ENCODE measurements at regions not wholly inside any gene's neighbourhood (a gene's known extent, or its start where the extent isn't known, plus 50 kb on each side); places are given as distances from the start of the nearest gene placed in this dataset.

DNA sequence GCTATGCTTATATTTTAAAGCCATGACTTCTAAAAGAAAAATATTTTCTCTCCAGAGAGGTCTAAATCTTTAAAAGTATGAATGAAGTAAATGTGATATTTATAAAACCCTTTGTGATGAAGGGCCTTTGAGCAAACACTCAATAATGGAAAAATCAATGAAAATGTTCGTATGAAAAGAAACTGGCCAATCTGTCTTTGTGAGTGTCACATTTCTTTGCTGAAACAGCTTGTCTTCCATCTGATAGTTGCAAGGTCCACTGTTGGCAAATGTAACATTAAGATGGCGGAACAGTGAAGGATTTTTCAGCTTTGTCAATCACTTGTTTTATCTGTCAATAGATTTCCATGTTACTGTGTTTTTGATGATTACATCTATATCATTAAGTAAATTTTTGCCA, 162.9 kb upstream of the GATA6 start:
- Histone ChIP-seq H3K9me3 (no peaks in the 10 kb centered on the region), H3K4me3 (no peak overlapping the region), H3K27ac (no peak overlapping the region), H3K27me3 (no peaks in the 10 kb centered on the region), H3K4me1 (no peaks in the 10 kb centered on the region), H3K36me3 (no peaks in the 10 kb centered on the region)
- in situ Hi-C loops (cut with MboI; ENCODE audit: low pct_ligation_motif_present in 1 of 4, low pct_unique_long_range_greater_than_20kb in 1 of 4, low sequenced_read_pairs in 3 of 4) (loop anchor here in 1 of 4 donors (25.0 kb wide), 1 partner anchor 106 kb away; no protein-coding TSS in a partner anchor), intact Hi-C loops (cut with DNase I; ENCODE audit: low total_unique reads) (no loop called here)
- TF ChIP-seq EP300 (IDR thresholded peaks at IDR 0.05; ENCODE audit: low read depth) (no peak), POLR2AphosphoS5 (IDR thresholded peaks at IDR 0.05) (no peak), POLR2A (IDR thresholded peaks at IDR 0.05) (no peak)
- TF ChIP-seq, protein P1, sequence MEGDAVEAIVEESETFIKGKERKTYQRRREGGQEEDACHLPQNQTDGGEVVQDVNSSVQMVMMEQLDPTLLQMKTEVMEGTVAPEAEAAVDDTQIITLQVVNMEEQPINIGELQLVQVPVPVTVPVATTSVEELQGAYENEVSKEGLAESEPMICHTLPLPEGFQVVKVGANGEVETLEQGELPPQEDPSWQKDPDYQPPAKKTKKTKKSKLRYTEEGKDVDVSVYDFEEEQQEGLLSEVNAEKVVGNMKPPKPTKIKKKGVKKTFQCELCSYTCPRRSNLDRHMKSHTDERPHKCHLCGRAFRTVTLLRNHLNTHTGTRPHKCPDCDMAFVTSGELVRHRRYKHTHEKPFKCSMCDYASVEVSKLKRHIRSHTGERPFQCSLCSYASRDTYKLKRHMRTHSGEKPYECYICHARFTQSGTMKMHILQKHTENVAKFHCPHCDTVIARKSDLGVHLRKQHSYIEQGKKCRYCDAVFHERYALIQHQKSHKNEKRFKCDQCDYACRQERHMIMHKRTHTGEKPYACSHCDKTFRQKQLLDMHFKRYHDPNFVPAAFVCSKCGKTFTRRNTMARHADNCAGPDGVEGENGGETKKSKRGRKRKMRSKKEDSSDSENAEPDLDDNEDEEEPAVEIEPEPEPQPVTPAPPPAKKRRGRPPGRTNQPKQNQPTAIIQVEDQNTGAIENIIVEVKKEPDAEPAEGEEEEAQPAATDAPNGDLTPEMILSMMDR (IDR thresholded peaks at IDR 0.05): no peak
- WGBS, 2 donors (ENCODE audit: low coverage in 1 of 2): 84 to 90% methylated on average over 2 of the region's 2 CpGs
- DNase-seq: no peak

DNA sequence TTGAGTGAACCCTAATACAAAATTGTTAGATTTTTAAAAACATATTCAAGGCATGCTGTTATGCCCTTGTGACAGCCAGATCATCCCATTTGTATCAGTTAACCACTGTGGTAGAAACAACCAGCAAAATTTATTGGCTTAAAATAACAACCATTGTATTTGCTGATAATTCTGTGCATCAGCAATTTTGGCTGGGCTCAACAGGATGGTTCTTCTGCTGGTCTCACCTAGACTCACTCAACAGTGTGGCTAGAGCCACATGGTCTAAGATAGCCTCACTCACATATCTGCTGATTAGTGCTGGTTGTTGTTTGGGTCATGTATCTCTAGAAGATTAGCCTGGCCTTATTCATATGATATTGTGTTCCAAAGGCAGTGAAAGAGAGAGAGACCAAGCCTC, 160.1 kb upstream of the GATA6 start:
- Histone ChIP-seq H3K4me3 (no peak overlapping the region), H3K36me3 (no peaks in the 10 kb centered on the region), H3K27ac (no peak overlapping the region), H3K9me3 (peaks cover 0 to 5% of the 10 kb centered on the region in 2 donors), H3K4me1 (no peaks in the 10 kb centered on the region), H3K27me3 (no peaks in the 10 kb centered on the region)
- TF ChIP-seq POLR2AphosphoS5 (IDR thresholded peaks at IDR 0.05): no peak
- no peak for TF ChIP-seq EP300 (IDR thresholded peaks at IDR 0.05; ENCODE audit: low read depth)
- no peak for TF ChIP-seq POLR2A (IDR thresholded peaks at IDR 0.05)
- TF ChIP-seq, protein P1 (IDR thresholded peaks at IDR 0.05): no peak
- intact Hi-C loops (cut with DNase I; ENCODE audit: low total_unique reads) (no loop called here), in situ Hi-C loops (cut with MboI; ENCODE audit: low pct_ligation_motif_present in 1 of 4, low pct_unique_long_range_greater_than_20kb in 1 of 4, low sequenced_read_pairs in 3 of 4) (loop anchor here in 1 of 4 donors (25.0 kb wide), 1 partner anchor 103 kb away; no protein-coding TSS in a partner anchor)
- DNase-seq: no peak

DNA sequence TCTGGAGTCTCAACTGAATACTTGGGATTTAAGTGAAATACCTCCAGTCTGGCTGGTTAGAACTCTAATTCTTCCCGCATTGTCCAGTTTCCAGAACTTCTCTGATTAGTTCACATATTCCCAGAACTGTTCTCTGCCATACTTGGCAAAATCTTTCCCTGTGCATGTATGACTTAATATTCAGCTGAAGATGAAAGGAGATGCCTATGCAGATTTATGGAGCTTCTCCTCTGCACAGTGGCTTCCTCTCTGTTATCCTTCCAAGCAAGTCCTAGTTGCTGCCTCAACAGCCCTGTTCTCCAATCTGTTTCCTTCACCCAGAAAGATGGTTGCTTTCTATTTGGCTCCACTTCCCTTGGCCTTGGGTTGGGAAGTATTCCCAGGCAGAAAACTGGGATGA, 155.4 kb upstream of the GATA6 start:
- in situ Hi-C loops (cut with MboI; ENCODE audit: low pct_ligation_motif_present in 1 of 4, low pct_unique_long_range_greater_than_20kb in 1 of 4, low sequenced_read_pairs in 3 of 4) (loop anchor here in 1 of 4 donors (25.0 kb wide), 1 partner anchor 98 kb away; no protein-coding TSS in a partner anchor), intact Hi-C loops (cut with DNase I; ENCODE audit: low total_unique reads) (no loop called here)
- H3K27ac ChIP-seq: no peak overlapping the region
- no peak overlapping the region for H3K4me3 ChIP-seq
- WGBS, 2 donors (ENCODE audit: low coverage in 1 of 2): 97 to 100% methylated on average over 1 of the region's 1 CpG
- peaks cover 0 to 10% (median 3%) of the 10 kb centered on the region in 4 donors for H3K4me1 ChIP-seq
- TF ChIP-seq, protein P1 (IDR thresholded peaks at IDR 0.05): no peak
- no peak for TF ChIP-seq POLR2A (IDR thresholded peaks at IDR 0.05)
- TF ChIP-seq POLR2AphosphoS5 (IDR thresholded peaks at IDR 0.05): no peak
- no peak for TF ChIP-seq EP300 (IDR thresholded peaks at IDR 0.05; ENCODE audit: low read depth)
- no peak for DNase-seq
- no peaks in the 10 kb centered on the region for H3K27me3 ChIP-seq
- peaks cover 0 to 5% of the 10 kb centered on the region in 2 donors for H3K9me3 ChIP-seq
- no peaks in the 10 kb centered on the region for H3K36me3 ChIP-seq

DNA sequence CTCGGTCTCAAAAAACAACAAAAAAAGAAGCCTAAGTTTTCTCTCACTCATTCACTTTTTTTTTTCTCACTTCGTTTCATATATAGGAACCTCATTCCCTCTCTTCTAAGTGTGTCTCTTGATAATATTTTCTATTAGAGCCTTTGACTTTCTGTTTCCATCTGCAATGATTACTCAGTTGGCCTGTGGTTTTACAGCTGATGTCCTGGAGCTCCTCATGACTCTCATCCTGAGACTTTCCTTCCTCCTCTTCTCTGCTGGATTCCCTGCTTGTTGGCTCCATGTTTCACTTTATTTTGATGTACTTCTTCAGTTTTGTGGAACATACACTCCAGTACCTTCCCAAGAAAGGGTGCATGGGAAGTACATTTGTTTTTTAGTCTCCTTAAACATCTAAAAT, 154.2 kb upstream of the GATA6 start:
- in situ Hi-C loops (cut with MboI; ENCODE audit: low pct_ligation_motif_present in 1 of 4, low pct_unique_long_range_greater_than_20kb in 1 of 4, low sequenced_read_pairs in 3 of 4): loop anchor here in 1 of 4 donors (25.0 kb wide), 1 partner anchor 97 kb away; no protein-coding TSS in a partner anchor
- no peak overlapping the region for H3K27ac ChIP-seq
- no peak overlapping the region for H3K4me3 ChIP-seq
- no peaks in the 10 kb centered on the region for H3K27me3 ChIP-seq
- H3K4me1 ChIP-seq: peaks cover 0 to 20% (median 8%) of the 10 kb centered on the region in 4 donors
- intact Hi-C loops (cut with DNase I; ENCODE audit: low total_unique reads): no loop called here
- 61% methylated on average over 2 of the region's 2 CpGs; no CpG with 5 or more reads in 1 of the 2 donors for WGBS, 2 donors (ENCODE audit: low coverage in 1 of 2)
- H3K9me3 ChIP-seq: peaks cover 0 to 5% of the 10 kb centered on the region in 2 donors
- H3K36me3 ChIP-seq: no peaks in the 10 kb centered on the region
- TF ChIP-seq, protein P1 (IDR thresholded peaks at IDR 0.05): no peak
- no peak for TF ChIP-seq POLR2A (IDR thresholded peaks at IDR 0.05)
- no peak for TF ChIP-seq POLR2AphosphoS5 (IDR thresholded peaks at IDR 0.05)
- no peak for TF ChIP-seq EP300 (IDR thresholded peaks at IDR 0.05; ENCODE audit: low read depth)
- DNase-seq: no peak
